Urothelium cell line (cell line): ENCODE measurements at regions not wholly inside any gene's neighbourhood (a gene's known extent, or its start where the extent isn't known, plus 50 kb on each side); places are given as distances from the start of the nearest gene placed in this dataset.

Experiments used
- DNase-seq: peaks from one replicate; pipeline ENCODE4 v3.0.0; 2011; ENCODE audit warnings: low spot score, mixed read lengths
- FAIRE-seq: peaks from 2 replicates; lab custom pipeline; 2011; peaks lifted over from hg19 to GRCh38; lab: Jason Lieb, UNC

DNA sequence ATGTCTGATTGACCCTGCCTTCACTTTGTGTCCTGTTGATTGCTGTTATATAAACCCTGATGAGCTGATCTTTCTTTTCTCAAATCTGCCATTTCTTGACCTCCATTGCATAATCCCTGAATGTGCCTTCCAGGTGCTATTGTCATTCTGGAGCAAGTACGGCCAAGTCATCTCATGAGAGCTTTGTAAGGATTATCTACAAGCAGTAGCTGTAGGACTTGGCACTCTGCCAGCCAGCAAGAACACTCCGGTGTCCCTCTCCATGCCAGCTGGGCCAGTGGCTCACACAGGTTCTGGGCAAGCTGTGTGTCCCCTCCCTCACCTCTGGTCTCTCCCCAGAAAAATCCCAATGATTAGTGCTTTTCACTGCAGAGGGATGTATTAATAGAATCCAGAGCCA is 348.1 kb downstream of the FOXO1 start:
- no peak for DNase-seq
- no peak for FAIRE-seq

DNA sequence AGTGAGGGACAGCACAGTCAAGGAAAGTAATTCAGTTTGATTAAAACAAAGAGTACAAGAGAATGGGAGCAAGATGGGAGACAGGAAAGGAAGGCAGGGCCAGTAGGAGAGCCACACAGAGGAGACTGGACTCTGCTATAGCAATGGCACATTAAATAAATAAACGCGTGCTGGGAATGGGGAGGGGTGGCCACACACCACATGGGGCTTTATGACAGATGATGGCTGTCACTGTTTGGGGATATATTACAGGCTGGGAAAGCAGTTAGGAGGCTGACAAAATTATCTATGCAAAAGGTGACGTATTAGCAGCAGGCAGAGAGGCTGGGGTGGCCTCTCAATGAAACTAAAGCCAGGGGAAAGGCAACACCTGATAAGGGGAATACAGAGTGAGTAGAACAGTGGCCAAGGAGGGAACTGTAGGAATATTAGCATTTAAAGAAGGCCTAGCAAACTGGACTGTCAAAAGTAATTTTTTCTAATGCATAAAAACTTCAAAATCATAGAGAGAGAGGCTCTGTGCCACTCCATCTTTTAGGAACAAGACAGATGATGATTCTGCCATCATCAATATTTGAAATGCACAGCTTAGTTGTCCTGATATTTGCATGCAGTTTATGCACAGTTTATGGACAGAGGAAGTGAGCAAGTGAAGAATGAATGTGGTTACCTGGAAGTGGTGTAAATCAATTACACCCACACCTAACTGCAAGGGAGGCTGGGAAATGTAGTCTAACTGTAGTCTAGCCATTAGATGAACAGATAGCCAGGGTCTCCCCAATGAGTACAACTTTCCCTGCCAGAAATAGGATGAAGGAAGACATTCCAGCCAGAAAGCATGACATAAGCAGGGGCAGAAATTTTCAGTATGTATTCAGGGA is 346.5 kb downstream of the FOXO1 start:
- no peak for FAIRE-seq
- no peak for DNase-seq

DNA sequence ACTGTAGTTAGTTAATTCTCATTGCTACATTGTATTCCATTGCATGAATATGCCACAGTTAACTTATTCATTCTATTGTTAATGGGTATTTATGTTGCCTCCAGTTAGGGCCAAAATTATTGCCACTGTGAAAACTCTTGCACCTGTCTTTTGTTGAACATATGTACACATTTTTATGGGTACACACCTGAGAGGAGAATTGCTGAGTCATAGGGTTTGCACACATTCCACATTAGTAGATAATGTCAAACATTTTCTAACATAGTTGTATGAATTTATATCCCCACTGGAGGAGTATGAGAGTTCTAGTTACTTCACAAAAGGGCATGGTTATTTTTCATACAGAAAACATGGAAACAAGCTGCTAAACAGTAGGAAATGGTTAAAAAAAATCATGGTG is 338.4 kb downstream of the FOXO1 start:
- DNase-seq (no peak), FAIRE-seq (no peak)

DNA sequence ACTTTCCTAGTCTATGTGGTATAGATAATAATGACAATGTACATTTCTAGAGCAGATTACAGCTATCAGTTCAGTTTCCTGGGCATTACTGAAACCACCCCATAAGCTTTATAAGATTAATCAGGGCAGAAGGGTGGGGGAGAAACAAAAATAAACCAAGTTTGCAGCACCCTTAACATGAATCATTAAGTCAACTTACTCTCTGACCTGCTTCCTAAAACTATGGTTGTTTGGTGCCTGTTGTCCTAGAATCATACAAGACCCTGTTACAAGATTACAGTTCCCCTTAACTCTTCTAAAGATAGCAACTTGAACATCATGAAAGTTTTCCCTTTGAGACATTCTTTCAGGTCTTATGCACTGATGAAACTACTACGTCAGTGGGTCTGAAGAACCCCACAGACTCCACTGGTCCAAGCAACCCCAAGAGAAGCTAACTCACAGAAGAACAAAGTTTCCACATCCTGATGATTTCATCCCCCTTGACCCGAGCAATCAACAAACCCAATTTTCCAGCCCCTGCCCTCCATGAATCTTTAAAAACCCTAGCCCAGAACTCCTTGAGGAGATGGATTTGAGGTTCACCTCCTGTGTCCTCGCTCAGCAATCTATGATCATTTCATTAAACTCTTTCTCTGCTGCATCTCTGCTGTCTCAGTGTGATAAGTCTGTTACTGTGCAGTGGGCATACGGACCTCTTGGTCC is 336.5 kb downstream of the FOXO1 start:
- no peak for FAIRE-seq

GRCh38 chr13:40330950-40331349 is 335.5 kb downstream of the FOXO1 start:
- DNase-seq: no peak
- no peak for FAIRE-seq

More for the DNA sequence above, 336.5 kb downstream of the FOXO1 start:
- DNase-seq: no peak

DNA sequence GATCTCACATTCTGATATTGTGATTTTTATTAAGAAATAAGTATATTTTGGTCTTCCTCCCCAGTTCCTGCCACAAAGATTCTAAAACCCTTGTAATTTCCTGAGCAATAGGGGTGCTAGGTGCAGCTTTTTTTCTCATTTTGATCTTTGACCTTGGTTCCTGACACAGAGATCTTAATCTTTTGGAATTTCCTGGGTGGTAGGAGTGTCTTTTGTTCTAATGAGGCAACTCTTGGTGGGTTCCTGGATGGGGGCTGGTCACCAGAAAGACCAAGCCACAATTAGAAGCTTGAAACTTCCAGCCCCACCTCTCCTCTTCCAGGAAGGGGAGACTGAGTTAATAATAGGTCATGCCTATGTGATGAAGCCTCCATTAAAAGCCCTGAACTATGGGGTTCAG is 334.6 kb downstream of the FOXO1 start:
- DNase-seq: no peak
- no peak for FAIRE-seq

- FAIRE-seq (no peak), DNase-seq (no peak)
Measured at GRCh38 chr13:40333226-40333625, 333.2 kb downstream of the FOXO1 start.

GRCh38 chr13:40334031-40334430 is 332.4 kb downstream of the FOXO1 start:
- DNase-seq (no peak), FAIRE-seq (no peak)

- no peak for DNase-seq
- no peak for FAIRE-seq
Measured at GRCh38 chr13:40334616-40335015, 331.8 kb downstream of the FOXO1 start.

GRCh38 chr13:40336228-40337221 is 329.9 kb downstream of the FOXO1 start:
- DNase-seq: no peak
- no peak for FAIRE-seq

GRCh38 chr13:40337651-40338050 is 328.8 kb downstream of the FOXO1 start:
- FAIRE-seq: no peak
- DNase-seq: no peak

DNA sequence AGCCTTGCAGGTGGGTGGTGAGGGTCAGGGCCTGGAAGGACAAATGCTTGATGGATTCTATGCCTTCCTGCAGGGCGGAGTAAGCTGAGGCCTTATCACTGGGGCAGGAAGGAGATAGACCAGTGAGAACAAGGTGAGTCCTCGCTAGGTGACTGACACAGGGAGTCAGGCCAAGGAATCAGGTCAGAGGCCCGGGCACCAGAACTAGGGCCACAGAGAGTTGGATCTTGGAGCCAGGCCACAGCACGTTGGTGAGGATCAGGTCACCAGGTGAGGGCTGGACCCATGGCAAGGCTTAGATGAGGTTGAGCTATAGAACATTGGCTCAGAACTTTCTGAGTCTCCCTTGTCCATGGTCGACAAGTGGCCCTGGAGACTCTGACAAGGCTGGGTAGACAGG is 328.2 kb downstream of the FOXO1 start:
- FAIRE-seq (no peak), DNase-seq (no peak)

GRCh38 chr13:40340368-40341095 is 325.9 kb downstream of the FOXO1 start:
- DNase-seq (no peak), FAIRE-seq (no peak)

- no peak for DNase-seq
- FAIRE-seq: no peak
Measured at GRCh38 chr13:40341096-40341471, 325.4 kb downstream of the FOXO1 start.

GRCh38 chr13:40341501-40341900 is 324.9 kb downstream of the FOXO1 start:
- DNase-seq: no peak

GRCh38 chr13:40342461-40342860 is 324.0 kb downstream of the FOXO1 start:
- FAIRE-seq (no peak), DNase-seq (no peak)

More at GRCh38 chr13:40341501-40341900, 324.9 kb downstream of the FOXO1 start:
- no peak for FAIRE-seq

DNA sequence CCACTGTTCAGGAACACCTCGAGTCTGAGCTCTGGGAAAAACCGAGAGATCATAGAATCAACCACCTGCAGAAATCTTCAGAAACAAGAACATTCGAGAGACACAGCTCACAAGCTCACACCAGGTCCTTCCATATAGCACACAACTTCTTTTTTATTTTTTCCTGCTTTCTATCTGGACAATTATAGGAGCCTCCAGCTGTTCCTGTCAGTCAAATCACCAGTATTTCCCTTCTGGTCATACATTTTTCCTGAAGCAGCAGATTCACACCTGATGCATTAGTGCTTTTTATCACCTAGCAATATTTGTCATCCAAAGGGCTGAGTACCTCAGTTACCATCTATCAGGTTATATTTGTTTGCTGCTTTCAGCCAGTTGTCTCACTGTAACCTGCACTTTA is 323.5 kb downstream of the FOXO1 start:
- no peak for DNase-seq
- FAIRE-seq: no peak

GRCh38 chr13:40343550-40344269 is 322.7 kb downstream of the FOXO1 start:
- DNase-seq: no peak
- FAIRE-seq: no peak

DNA sequence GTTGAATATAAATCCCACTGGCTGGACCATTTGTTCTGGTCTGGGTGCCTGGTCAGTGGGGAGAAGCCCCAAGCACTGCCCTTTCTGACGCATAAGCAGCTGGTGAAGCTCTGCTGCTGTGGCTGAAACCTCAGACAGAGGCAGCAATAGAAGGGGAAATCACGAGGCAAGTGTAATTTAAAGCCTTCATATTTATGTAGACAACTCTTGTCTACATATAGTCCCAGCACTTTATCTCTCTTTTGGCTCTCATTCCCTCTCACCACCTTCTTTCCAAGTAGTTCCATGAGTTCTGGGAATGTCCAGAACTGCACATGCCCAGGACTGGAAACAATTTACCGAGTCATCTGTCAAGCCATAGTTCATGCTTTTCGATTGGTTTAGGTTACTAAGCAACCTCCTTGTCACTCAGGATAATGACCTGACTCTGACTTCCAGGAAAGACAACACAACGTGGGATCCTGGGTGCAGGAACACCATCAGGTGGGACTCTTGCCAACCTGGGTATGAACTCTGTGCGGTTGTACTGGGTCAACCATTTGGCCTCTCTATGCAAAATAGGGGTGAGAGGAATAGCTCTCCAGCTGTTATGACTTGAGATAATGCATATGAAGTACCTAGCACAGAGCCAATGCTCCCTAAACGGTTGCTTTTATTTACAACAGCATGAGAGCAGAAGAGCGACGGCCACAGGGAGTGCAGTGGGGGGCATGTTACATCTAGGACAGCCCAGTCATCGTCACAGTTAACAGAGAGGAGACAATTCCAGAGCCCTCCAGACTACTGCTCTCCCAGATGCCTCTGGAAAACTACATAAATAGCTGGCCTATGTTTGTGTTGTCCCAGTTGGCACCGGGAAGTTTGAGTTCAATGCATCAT is 321.9 kb downstream of the FOXO1 start:
- no peak for FAIRE-seq

More for the DNA sequence above, 321.9 kb downstream of the FOXO1 start:
- DNase-seq: no peak
